IMR-90 (cell line): ENCODE measurements at regions not wholly inside any gene's neighbourhood (a gene's known extent, or its start where the extent isn't known, plus 50 kb on each side); places are given as distances from the start of the nearest gene placed in this dataset.

Experiments
- ATAC-seq: fragments of 200-7000 bp; cut with Tn5 transposase; 2 replicates; pipeline ENCODE4 v1.9.1; 2020; ENCODE audit warnings: low read depth, mild to moderate bottlenecking, moderate library complexity
- BruUV-seq: library from RNA; stranded (reverse); fragments of 400-500 nt; replicated peaks from 2 replicates; lab custom pipeline; 2021; lab: Mats Ljungman, UMichigan
- CTCF ChIA-PET: fragments of 300-600 bp; formaldehyde crosslinking; extraction: SDS; loops from one replicate; lab custom pipeline; 2021; ENCODE audit warnings: antibody characterized with exemption; lab: Yijun Ruan, JAX
- POLR2A ChIA-PET: fragments of 300-600 bp; sonication (Branson Sonifier 250); formaldehyde crosslinking; loops from one replicate; lab custom pipeline; 2022; ENCODE audit warnings: antibody characterized with exemption; ENCODE audit not compliant: unreplicated experiment; lab: Charles Lee
- DNase-seq: peaks from one replicate; pipeline ENCODE4 v3.0.0; 2013
- H2AFZ ChIP-seq: replicated peaks from 2 replicates; pipeline ENCODE3; 2013; ENCODE audit warnings: low read length, mild to moderate bottlenecking; ENCODE audit not compliant: poor library complexity
- H2AK5ac ChIP-seq: 2 replicates; pipeline ENCODE4 v1.6.1; 2013; ENCODE audit warnings: low read depth, low read length, inconsistent platforms
- H2AK9ac ChIP-seq: replicated peaks from 2 replicates; pipeline ENCODE3; 2013; ENCODE audit warnings: mild to moderate bottlenecking, low read depth, low read length, moderate library complexity; ENCODE audit not compliant: poor library complexity
- H2BK120ac ChIP-seq: 2 replicates; pipeline ENCODE4 v1.6.1; 2013; ENCODE audit warnings: low read depth, low read length, inconsistent platforms
- H2BK15ac ChIP-seq: 3 replicates; pipeline ENCODE4 v1.6.1; 2013; ENCODE audit warnings: low read depth, low read length, inconsistent platforms
- H2BK20ac ChIP-seq: 2 replicates; pipeline ENCODE4 v1.6.1; 2013; ENCODE audit warnings: low read depth, mild to moderate bottlenecking, inconsistent platforms, low read length, moderate library complexity
- H2BK5ac ChIP-seq: 2 replicates; pipeline ENCODE4 v1.6.1; 2013; ENCODE audit warnings: mild to moderate bottlenecking, low read depth, low read length, inconsistent platforms; ENCODE audit not compliant: poor library complexity, severe bottlenecking
- H3K14ac ChIP-seq: replicated peaks from 2 replicates; pipeline ENCODE4 v1.6.1; 2013; ENCODE audit warnings: low read depth, low read length, inconsistent platforms
- H3K18ac ChIP-seq: 2 replicates; pipeline ENCODE4 v1.6.1; 2013; ENCODE audit warnings: low read depth, low read length, control low read depth
- H3K23ac ChIP-seq: 2 replicates; pipeline ENCODE4 v1.6.1; 2013; ENCODE audit warnings: low read depth, low read length, inconsistent platforms
- H3K27ac ChIP-seq: 2 replicates; pipeline ENCODE4 v1.5.1; 2013; ENCODE audit warnings: mild to moderate bottlenecking, control low read depth, low read length; ENCODE audit not compliant: insufficient read depth
- H3K27me3 ChIP-seq: 2 replicates; pipeline ENCODE4 v1.6.1; 2013; ENCODE audit warnings: low read length; ENCODE audit not compliant: control insufficient read depth, insufficient read depth
- H3K36me3 ChIP-seq: 2 replicates; pipeline ENCODE4 v1.6.1; 2013; ENCODE audit warnings: low read length, mixed read lengths; ENCODE audit not compliant: control insufficient read depth, insufficient read depth
- H3K4ac ChIP-seq: 2 replicates; pipeline ENCODE4 v1.6.1; 2013; ENCODE audit warnings: low read depth, low read length, inconsistent platforms
- H3K4me1 ChIP-seq: 2 replicates; pipeline ENCODE4 v1.6.1; 2013; ENCODE audit warnings: low read length, mixed read lengths; ENCODE audit not compliant: control insufficient read depth, insufficient read depth
- H3K4me2 ChIP-seq: 2 replicates; pipeline ENCODE4 v1.6.1; 2013; ENCODE audit warnings: low read depth, mild to moderate bottlenecking, control low read depth, low read length, moderate library complexity
- H3K4me3 ChIP-seq: 2 replicates; pipeline ENCODE4 v1.5.1; 2013; ENCODE audit warnings: low read depth, mild to moderate bottlenecking, control low read depth, low read length, moderate library complexity; ENCODE audit not compliant: insufficient read depth
- H3K56ac ChIP-seq: 2 replicates; pipeline ENCODE4 v1.6.1; 2013; ENCODE audit warnings: low read length, inconsistent platforms; ENCODE audit not compliant: insufficient read depth; ENCODE audit errors: extremely low read depth
- H3K79me1 ChIP-seq, 2 experiments: 2 replicates each; pipeline ENCODE4 v1.6.1; 2013; ENCODE audit warnings: low read length in 2 of 2, inconsistent platforms in 1 of 2, low read depth in 1 of 2
- H3K9ac ChIP-seq: 2 replicates; pipeline ENCODE4 v1.6.1; 2013; ENCODE audit warnings: low read depth, low read length, control low read depth
- H3K9me1 ChIP-seq: 2 replicates; pipeline ENCODE4 v1.6.1; 2013; ENCODE audit warnings: low read length, inconsistent platforms; ENCODE audit not compliant: insufficient read depth
- H3K9me3 ChIP-seq: 2 replicates; pipeline ENCODE4 v1.6.1; 2013; ENCODE audit warnings: low read length; ENCODE audit not compliant: control insufficient read depth, insufficient read depth
- H4K20me1 ChIP-seq: 2 replicates; pipeline ENCODE4 v1.6.1; 2013; ENCODE audit warnings: low read length, inconsistent platforms; ENCODE audit not compliant: insufficient read depth
- H4K5ac ChIP-seq: 2 replicates; pipeline ENCODE4 v1.6.1; 2013; ENCODE audit warnings: mild to moderate bottlenecking, low read depth, low read length, control low read depth
- H4K8ac ChIP-seq, 2 experiments: 2 replicates each; pipeline ENCODE4 v1.6.1; 2013; ENCODE audit warnings: low read depth in 2 of 2, low read length in 2 of 2, control low read depth in 1 of 2, inconsistent platforms in 1 of 2
- H4K91ac ChIP-seq: 2 replicates; pipeline ENCODE4 v1.6.1; 2013; ENCODE audit warnings: low read depth, low read length, inconsistent platforms; ENCODE audit not compliant: insufficient read depth
- BHLHE40 ChIP-seq: fragments of 150-350 bp; IDR thresholded peaks from 2 replicates; pipeline ENCODE4 v1.6.1; 2016; ENCODE audit warnings: mild to moderate bottlenecking, low read depth, low read length
- CEBPB ChIP-seq: IDR thresholded peaks from 2 replicates; pipeline ENCODE4 v1.6.1; 2012; ENCODE audit warnings: low read depth, low read length, improper control_type of control experiment
- CHD1 ChIP-seq: IDR thresholded peaks from 2 replicates; pipeline ENCODE4 v1.6.1; 2012; ENCODE audit warnings: low read depth, low read length, improper control_type of control experiment
- CTCF ChIP-seq: conservative IDR thresholded peaks from 2 replicates; pipeline ENCODE4 v1.5.1; 2012; ENCODE audit warnings: mild to moderate bottlenecking, low read depth, low read length, improper control_type of control experiment
- ELK1 ChIP-seq: fragments of 150-350 bp; IDR thresholded peaks from 2 replicates; pipeline ENCODE4 v1.6.1; 2016; ENCODE audit warnings: low read depth, mild to moderate bottlenecking, low read length, moderate library complexity, borderline replicate concordance
- FOS ChIP-seq: fragments of 150-350 bp; IDR thresholded peaks from 2 replicates; pipeline ENCODE4 v1.6.1; 2016; ENCODE audit warnings: low read depth, low read length
- MAFK ChIP-seq: IDR thresholded peaks from 2 replicates; pipeline ENCODE4 v1.6.1; 2012; ENCODE audit warnings: low read depth, low read length, improper control_type of control experiment
- MAZ ChIP-seq: IDR thresholded peaks from 2 replicates; pipeline ENCODE4 v1.6.1; 2012; ENCODE audit warnings: low read depth, mild to moderate bottlenecking, low read length, improper control_type of control experiment, moderate library complexity, borderline replicate concordance
- MXI1 ChIP-seq: IDR thresholded peaks from 2 replicates; pipeline ENCODE4 v1.6.1; 2012; ENCODE audit warnings: low read depth, mild to moderate bottlenecking, low read length, moderate library complexity, borderline replicate concordance
- NFE2L2 ChIP-seq: fragments of 150-350 bp; IDR thresholded peaks from 2 replicates; pipeline ENCODE4 v1.6.1; 2016; ENCODE audit warnings: low read depth, mild to moderate bottlenecking, low read length
- POLR2A ChIP-seq: IDR thresholded peaks from 2 replicates; pipeline ENCODE4 v1.6.1; 2012; ENCODE audit warnings: mild to moderate bottlenecking, low read depth, low read length
- RAD21 ChIP-seq: IDR thresholded peaks from 2 replicates; pipeline ENCODE4 v1.6.1; 2012; ENCODE audit warnings: low read length, improper control_type of control experiment
- RCOR1 ChIP-seq: IDR thresholded peaks from 2 replicates; pipeline ENCODE4 v1.6.1; 2012; ENCODE audit warnings: mild to moderate bottlenecking, low read length, improper control_type of control experiment; ENCODE audit not compliant: insufficient replicate concordance
- RFX5 ChIP-seq: IDR thresholded peaks from 2 replicates; pipeline ENCODE4 v1.8.0; 2012; ENCODE audit warnings: low read depth, mild to moderate bottlenecking, low read length, moderate library complexity
- SMC3 ChIP-seq: fragments of 150-350 bp; IDR thresholded peaks from 2 replicates; pipeline ENCODE4 v1.6.1; 2016; ENCODE audit warnings: low read depth, mild to moderate bottlenecking, antibody characterized with exemption, low read length, moderate library complexity
- WGBS, 2 experiments: methylation state at CpG; one replicate each; pipeline versions ENCODE4 v1.1.5 to v1.1.7; 2013; ENCODE audit warnings: missing lambda C conversion rate in 2 of 2; ENCODE audit not compliant: insufficient read length in 1 of 2; ENCODE audit errors: extremely low coverage in 2 of 2; 5-methylcytosine and 5-hydroxymethylcytosine counted together
- dilution Hi-C: fragments of 300-500 bp; cut with HindIII; formaldehyde crosslinking; loops from one replicate; pipeline ENCODE4 v1.14.3; 2018; ENCODE audit warnings: low sequenced_read_pairs; ENCODE audit not compliant: unreplicated experiment
- in situ Hi-C: fragments of 300-500 bp; cut with MboI; formaldehyde crosslinking; loops from 3 replicates; pipeline ENCODE4 v1.14.3; 2019; ENCODE audit warnings: low sequenced_read_pairs, inconsistent platforms, mixed read lengths
- intact Hi-C: fragments of 100-400 bp; cut with micrococcal nuclease; formaldehyde crosslinking; loops from 2 replicates; pipeline ENCODE4 v1.10.0; 2022
- TF ChIP-seq, protein P1 (sequence below): fragments of 150-350 bp; IDR thresholded peaks from 2 replicates; pipeline ENCODE4 v1.6.1; 2017; ENCODE audit warnings: mild to moderate bottlenecking, antibody characterized with exemption, low read length, low read depth

GRCh38 chr12:60539592-60539991 lies 943.8 kb downstream of the SLC16A7 start:
- DNase-seq (no peak), ATAC-seq (peak; percentile 75)
- Histone ChIP-seq H4K8ac (no peak overlapping the region), H2BK5ac (no peak overlapping the region), H3K14ac (peak overlapping the region; percentile 12; the same call in 1 of the 2 replicates), H2BK15ac (no peak overlapping the region), H2AK5ac (no peak overlapping the region), H4K20me1 (no peaks in the 10 kb centered on the region), H3K27ac (no peak overlapping the region), H3K4me2 (peak overlapping the region; percentile 8; the same call in 1 of the 2 replicates), H2BK120ac (no peak overlapping the region), H3K18ac (no peak overlapping the region), H3K27me3 (no peaks in the 10 kb centered on the region), H3K4me1 (no peaks in the 10 kb centered on the region), H3K56ac (no peak overlapping the region), H3K9me1 (no peaks in the 10 kb centered on the region), H3K9ac (no peak overlapping the region), H3K23ac (no peak overlapping the region), H4K91ac (no peak overlapping the region), H2AFZ (no peak overlapping the region), H4K5ac (no peak overlapping the region; the same call in 1 of the 2 replicates), H2AK9ac (no peak overlapping the region), H3K4me3 (no peak overlapping the region), H2BK20ac (no peak overlapping the region), H3K9me3 (no peaks in the 10 kb centered on the region), H3K4ac (no peak overlapping the region), H3K79me1 (no peaks in the 10 kb centered on the region), H3K36me3 (no peaks in the 10 kb centered on the region)
- dilution Hi-C loops (no loop called here), intact Hi-C loops (no loop called here), in situ Hi-C loops (no loop called here)
- BruUV-seq = no TSS peak
- 40% methylated on average over 1 of the region's 5 CpGs; no CpG with 5 or more reads in 1 of the 2 experiments for whole genome bisulfite sequencing, 2 experiments
- POLR2A ChIA-PET = interaction anchor here (0.6 kb wide), 1 partner anchor 1148 kb away, joined by 3 read pairs; no protein-coding TSS in a partner anchor
- CTCF ChIA-PET = interaction anchor here (0.5 to 0.6 kb wide), 2 partner anchors 54 to 864 kb away, joined by 3 to 5 read pairs; no protein-coding TSS in a partner anchor
- TF ChIP-seq CTCF (no peak), CEBPB (no peak), FOS (no peak), RAD21 (no peak), MXI1 (no peak), CHD1 (no peak), ELK1 (no peak), NFE2L2 (no peak), MAZ (no peak), POLR2A (no peak), RFX5 (no peak), MAFK (no peak), RCOR1 (no peak), BHLHE40 (no peak), SMC3 (no peak)
- TF ChIP-seq, protein P1, sequence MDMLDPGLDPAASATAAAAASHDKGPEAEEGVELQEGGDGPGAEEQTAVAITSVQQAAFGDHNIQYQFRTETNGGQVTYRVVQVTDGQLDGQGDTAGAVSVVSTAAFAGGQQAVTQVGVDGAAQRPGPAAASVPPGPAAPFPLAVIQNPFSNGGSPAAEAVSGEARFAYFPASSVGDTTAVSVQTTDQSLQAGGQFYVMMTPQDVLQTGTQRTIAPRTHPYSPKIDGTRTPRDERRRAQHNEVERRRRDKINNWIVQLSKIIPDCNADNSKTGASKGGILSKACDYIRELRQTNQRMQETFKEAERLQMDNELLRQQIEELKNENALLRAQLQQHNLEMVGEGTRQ = no peak
